ENCODE measurements at regions not wholly inside any gene's neighbourhood (a gene's known extent, or its start where the extent isn't known, plus 50 kb on each side); places are given as distances from the start of the nearest gene placed in this dataset.
"Not testable (repeated sequence)": the region's sequence is repeated elsewhere in the genome, so short reads cannot be mapped to it uniquely, and the experiment has no call there.

- H3K9me3 Mint-ChIP-seq; DNase-seq (ENCODE audit: low spot score); H3K36me3 Mint-ChIP-seq; H3K27me3 Mint-ChIP-seq (ENCODE audit: low read depth); ATAC-seq; POLR2A ChIA-PET; H3K27ac Mint-ChIP-seq; H3K4me3 Mint-ChIP-seq; CTCF ChIA-PET: not testable (repeated sequence)
- H3K4me1 Mint-ChIP-seq, result peaks cover 19% of the 10 kb centered on the region
Observed at GRCh38 chr3:162717074-162717473, 1220.5 kb downstream of the OTOL1 start.

- POLR2A ChIA-PET, result no interaction called here
- H3K36me3 Mint-ChIP-seq, result no peaks in the 10 kb centered on the region
- H3K4me3 Mint-ChIP-seq, result no peak overlapping the region
- CTCF ChIA-PET, result no interaction called here
- TF ChIP-seq CTCF (IDR thresholded peaks at IDR 0.05) (no peak), TEAD1 (CRISPR knock-in tag; IDR thresholded peaks at IDR 0.05) (0 out of 2 replicates have a peak, but pooled peaks have one; percentile 24)
- no peaks in the 10 kb centered on the region for H3K27me3 Mint-ChIP-seq (ENCODE audit: low read depth)
- ATAC-seq (no peak), DNase-seq (ENCODE audit: low spot score) (no peak)
- no peaks in the 10 kb centered on the region for H3K9me3 Mint-ChIP-seq
- H3K27ac Mint-ChIP-seq, result no peak overlapping the region
- H3K4me1 Mint-ChIP-seq, result peaks cover 14% of the 10 kb centered on the region
Observed at GRCh38 chr3:162718697-162719096, 1222.1 kb downstream of the OTOL1 start.

DNA sequence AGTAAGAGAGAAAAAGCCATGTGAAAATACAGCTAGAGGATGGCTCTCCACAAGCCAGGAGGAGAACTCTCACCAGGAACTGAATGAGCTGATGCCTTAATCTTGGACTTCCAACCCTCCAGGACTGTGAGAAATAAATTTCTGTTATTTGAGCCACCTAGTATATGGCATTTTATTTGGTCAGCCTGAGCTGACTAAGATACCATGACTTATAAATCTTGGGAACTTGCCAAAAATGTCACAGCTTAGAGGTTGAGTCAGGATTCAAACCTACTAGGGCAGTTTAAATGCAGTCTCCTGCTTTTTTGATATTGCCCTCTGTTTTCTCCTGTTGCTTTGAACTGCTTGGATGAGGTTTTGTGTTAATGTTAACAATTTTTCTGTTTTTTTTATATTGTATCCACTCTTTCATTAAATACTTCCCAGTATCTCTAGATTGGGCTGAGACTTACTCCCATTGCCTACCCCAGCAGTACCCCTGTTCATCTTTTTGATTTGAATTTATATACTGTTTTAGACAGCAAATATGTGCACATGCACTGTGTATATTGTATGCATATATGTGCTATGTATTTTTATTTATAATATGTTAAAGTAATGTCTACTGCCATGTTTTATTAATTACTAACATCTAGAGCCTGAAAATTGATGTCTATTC is 1223.2 kb downstream of the OTOL1 start:
- Mint-ChIP-seq H3K9me3 (no peaks in the 10 kb centered on the region), H3K27me3 (ENCODE audit: low read depth) (no peaks in the 10 kb centered on the region), H3K4me1 (peaks cover 14% of the 10 kb centered on the region), H3K27ac (no peak overlapping the region), H3K36me3 (no peaks in the 10 kb centered on the region), H3K4me3 (no peak overlapping the region)
- DNase-seq (ENCODE audit: low spot score) (no peak), ATAC-seq (no peak)
- CTCF ChIA-PET, result no interaction called here
- TF ChIP-seq, protein P1, sequence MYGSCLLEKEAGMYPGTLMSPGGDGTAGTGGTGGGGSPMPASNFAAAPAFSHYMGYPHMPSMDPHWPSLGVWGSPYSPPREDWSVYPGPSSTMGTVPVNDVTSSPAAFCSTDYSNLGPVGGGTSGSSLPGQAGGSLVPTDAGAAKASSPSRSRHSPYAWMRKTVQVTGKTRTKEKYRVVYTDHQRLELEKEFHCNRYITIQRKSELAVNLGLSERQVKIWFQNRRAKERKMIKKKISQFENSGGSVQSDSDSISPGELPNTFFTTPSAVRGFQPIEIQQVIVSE (CRISPR knock-in tag; IDR thresholded peaks at IDR 0.05; ENCODE audit: borderline replicate concordance), result no peak
- TF ChIP-seq ZBTB21 (CRISPR knock-in tag; IDR thresholded peaks at IDR 0.05; ENCODE audit: borderline replicate concordance) (no peak), ZNF219 (CRISPR knock-in tag; IDR thresholded peaks at IDR 0.05; ENCODE audit: borderline replicate concordance) (no peak), KAT7 (CRISPR knock-in tag; IDR thresholded peaks at IDR 0.05; ENCODE audit: borderline replicate concordance) (no peak), TEAD4 (CRISPR knock-in tag; IDR thresholded peaks at IDR 0.05) (no peak), ATF1 (CRISPR knock-in tag; IDR thresholded peaks at IDR 0.05) (no peak)
- TF ChIP-seq, protein P2, sequence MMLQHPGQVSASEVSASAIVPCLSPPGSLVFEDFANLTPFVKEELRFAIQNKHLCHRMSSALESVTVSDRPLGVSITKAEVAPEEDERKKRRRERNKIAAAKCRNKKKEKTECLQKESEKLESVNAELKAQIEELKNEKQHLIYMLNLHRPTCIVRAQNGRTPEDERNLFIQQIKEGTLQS (CRISPR knock-in tag; conservative IDR thresholded peaks at IDR 0.05), result no peak
- POLR2A ChIA-PET, result no interaction called here

DNA sequence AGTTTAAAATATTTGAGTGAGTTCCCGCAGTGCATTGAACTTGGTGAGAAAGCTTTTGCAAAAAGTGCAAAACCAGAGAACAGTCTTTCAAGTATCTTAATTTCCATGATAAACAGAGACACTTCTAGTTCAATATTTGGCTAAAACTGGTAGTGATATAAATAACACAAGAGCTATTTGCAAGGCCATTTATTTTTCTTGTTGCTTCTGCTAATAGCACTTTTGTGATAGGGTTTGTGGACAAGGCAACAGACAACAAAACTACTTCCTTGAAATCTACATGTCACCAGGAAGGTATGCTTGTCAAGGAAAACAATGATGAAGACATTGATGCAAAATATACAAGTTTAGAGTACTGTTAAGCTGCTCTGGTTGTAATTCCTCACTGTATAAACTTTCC is 1225.1 kb downstream of the OTOL1 start:
- Mint-ChIP-seq H3K9me3 (no peaks in the 10 kb centered on the region), H3K36me3 (no peaks in the 10 kb centered on the region; the same call in 1 of the 2 replicates), H3K4me1 (peaks cover 20% of the 10 kb centered on the region), H3K27me3 (ENCODE audit: low read depth) (no peaks in the 10 kb centered on the region), H3K27ac (peak overlapping the region; percentile 69), H3K4me3 (no peak overlapping the region)
- TF ChIP-seq ZNF138 (CRISPR knock-in tag; conservative IDR thresholded peaks at IDR 0.05) (no peak), ZNF425 (CRISPR knock-in tag; conservative IDR thresholded peaks at IDR 0.05) (no peak), TEAD1 (CRISPR knock-in tag; IDR thresholded peaks at IDR 0.05) (peak; percentile 50; the same call in 1 of the 2 replicates), MYBL2 (CRISPR knock-in tag; IDR thresholded peaks at IDR 0.05) (no peak), SP1 (CRISPR knock-in tag; conservative IDR thresholded peaks at IDR 0.05) (peak; percentile 35; the same call in 1 of the 2 replicates), ZNF671 (CRISPR knock-in tag; IDR thresholded peaks at IDR 0.05) (no peak), ETV6 (CRISPR knock-in tag; IDR thresholded peaks at IDR 0.05) (peak; percentile 41; the same call in 1 of the 2 replicates), FOXK1 (CRISPR knock-in tag; IDR thresholded peaks at IDR 0.05) (0 out of 2 replicates have a peak, but pooled peaks have one; percentile 52), ERG (CRISPR knock-in tag; IDR thresholded peaks at IDR 0.05) (no peak)
- TF ChIP-seq, protein P3, sequence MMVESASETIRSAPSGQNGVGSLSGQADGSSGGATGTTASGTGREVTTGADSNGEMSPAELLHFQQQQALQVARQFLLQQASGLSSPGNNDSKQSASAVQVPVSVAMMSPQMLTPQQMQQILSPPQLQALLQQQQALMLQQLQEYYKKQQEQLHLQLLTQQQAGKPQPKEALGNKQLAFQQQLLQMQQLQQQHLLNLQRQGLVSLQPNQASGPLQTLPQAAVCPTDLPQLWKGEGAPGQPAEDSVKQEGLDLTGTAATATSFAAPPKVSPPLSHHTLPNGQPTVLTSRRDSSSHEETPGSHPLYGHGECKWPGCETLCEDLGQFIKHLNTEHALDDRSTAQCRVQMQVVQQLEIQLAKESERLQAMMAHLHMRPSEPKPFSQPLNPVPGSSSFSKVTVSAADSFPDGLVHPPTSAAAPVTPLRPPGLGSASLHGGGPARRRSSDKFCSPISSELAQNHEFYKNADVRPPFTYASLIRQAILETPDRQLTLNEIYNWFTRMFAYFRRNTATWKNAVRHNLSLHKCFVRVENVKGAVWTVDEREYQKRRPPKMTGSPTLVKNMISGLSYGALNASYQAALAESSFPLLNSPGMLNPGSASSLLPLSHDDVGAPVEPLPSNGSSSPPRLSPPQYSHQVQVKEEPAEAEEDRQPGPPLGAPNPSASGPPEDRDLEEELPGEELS (CRISPR knock-in tag; IDR thresholded peaks at IDR 0.05), result peak; percentile 86; the same call in 1 of the 2 replicates
- TF ChIP-seq, protein P4, sequence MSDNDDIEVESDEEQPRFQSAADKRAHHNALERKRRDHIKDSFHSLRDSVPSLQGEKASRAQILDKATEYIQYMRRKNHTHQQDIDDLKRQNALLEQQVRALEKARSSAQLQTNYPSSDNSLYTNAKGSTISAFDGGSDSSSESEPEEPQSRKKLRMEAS (CRISPR knock-in tag; IDR thresholded peaks at IDR 0.05), result 0 out of 2 replicates have a peak, but pooled peaks have one; percentile 18
- ATAC-seq (peak; percentile 55), DNase-seq (ENCODE audit: low spot score) (no peak)
- ChIA-PET CTCF (no interaction called here), POLR2A (no interaction called here)

Measured in WTC11 (cell line).